HepG2 (cell line): ENCODE measurements at regions not wholly inside any gene's neighbourhood (a gene's known extent, or its start where the extent isn't known, plus 50 kb on each side); places are given as distances from the start of the nearest gene placed in this dataset.

ENCODE experiments used
- ASH2L ChIP-seq: fragments of 300-600, 200-600 bp; sonication (generic); IDR thresholded peaks from 2 replicates; pipeline ENCODE4 v1.7.0; 2017; ENCODE audit warnings: low read depth, mild to moderate bottlenecking, moderate library complexity, mixed read lengths, low read length; ENCODE audit not compliant: insufficient read length
- MAX ChIP-seq: IDR thresholded peaks from 2 replicates; pipeline ENCODE4 v1.6.1; 2012; ENCODE audit warnings: inconsistent platforms
- MLXIP ChIP-seq: sonication (generic); formaldehyde crosslinking; IDR thresholded peaks from 2 replicates; pipeline ENCODE4 v1.9.0; 2021; ENCODE audit warnings: missing genetic modification reagents, borderline replicate concordance
- TAF1 ChIP-seq: sonication (generic); formaldehyde crosslinking; IDR thresholded peaks from 2 replicates; pipeline ENCODE4 v1.4.0; 2020; ENCODE audit warnings: missing genetic modification reagents
- ZNF10 ChIP-seq: sonication (generic); formaldehyde crosslinking; IDR thresholded peaks from 2 replicates; pipeline ENCODE4 v1.4.0; 2020; ENCODE audit warnings: mild to moderate bottlenecking, low read depth, missing genetic modification reagents, borderline replicate concordance

GRCh38 chr12:84046859-84047258, 865.7 kb downstream of the SLC6A15 start:
- TF ChIP-seq TAF1 (CRISPR knock-in tag) (no peak), MAX (no peak), ZNF10 (CRISPR knock-in tag) (no peak), MLXIP (CRISPR knock-in tag) (no peak), ASH2L (no peak)
